ENCODE measurements at regions not wholly inside any gene's neighbourhood (a gene's known extent, or its start where the extent isn't known, plus 50 kb on each side); places are given as distances from the start of the nearest gene placed in this dataset.
A peak's percentile ranks its signal among the peaks of the same experiment; 100 is the strongest.

DNA sequence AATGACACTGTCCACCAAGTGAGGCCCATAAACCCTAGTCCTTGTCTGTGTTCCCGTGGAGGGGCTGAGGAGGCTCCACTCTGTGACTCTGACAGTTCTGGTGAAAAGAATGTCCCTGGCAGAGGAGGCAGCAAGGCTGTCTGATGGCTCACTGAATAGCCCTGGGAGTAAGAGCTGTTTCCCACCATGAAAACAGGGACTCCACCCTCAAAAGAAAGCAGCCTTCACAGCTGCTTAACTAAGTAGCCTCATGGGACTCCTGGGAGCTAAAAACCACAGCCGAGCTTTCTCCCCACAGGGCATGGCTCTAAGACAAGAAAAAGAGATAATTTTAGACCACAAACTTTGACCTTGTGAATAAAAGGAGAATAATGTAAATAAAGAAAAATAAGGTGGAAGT, 135.1 kb upstream of the FRY start:
- DNase-seq (ENCODE audit: low read depth), result no peak

DNA sequence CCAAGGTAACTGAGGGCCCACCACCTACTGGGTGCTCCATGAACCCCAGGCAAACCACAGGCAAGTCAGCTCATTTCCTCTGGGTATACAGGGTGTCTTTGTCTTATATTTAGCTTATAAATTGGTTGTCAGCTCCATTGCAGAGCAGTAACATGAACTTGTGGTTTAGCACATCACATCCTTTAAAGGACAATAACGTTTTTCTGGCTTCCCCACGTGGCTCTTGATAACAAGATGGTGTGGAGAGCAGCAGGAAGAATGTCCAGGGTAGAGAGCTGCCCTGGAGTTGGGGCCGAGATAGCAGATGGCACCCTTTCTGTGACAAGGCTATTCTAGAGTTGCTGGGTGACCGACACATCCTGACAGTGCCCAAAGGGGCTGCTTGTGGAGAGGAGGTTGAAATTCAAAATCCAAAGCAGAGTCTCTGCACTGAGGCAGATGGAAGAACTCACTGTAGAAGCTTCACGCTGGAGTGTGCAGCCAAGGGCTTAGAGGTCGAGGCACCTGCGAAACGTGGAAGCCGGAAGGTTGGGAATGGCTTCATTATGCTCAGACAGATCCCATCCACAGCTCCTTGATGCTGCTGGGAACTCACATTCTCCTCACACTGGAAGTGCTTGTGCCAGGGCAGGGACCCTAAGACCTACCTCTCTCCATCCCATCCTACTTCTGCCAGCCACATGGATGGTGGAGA, 133.0 kb upstream of the FRY start:
- no peak for DNase-seq (ENCODE audit: low read depth)

GRCh38 chr13:31901985-31902384, 129.6 kb upstream of the FRY start:
- DNase-seq (ENCODE audit: low read depth), result no peak

DNA sequence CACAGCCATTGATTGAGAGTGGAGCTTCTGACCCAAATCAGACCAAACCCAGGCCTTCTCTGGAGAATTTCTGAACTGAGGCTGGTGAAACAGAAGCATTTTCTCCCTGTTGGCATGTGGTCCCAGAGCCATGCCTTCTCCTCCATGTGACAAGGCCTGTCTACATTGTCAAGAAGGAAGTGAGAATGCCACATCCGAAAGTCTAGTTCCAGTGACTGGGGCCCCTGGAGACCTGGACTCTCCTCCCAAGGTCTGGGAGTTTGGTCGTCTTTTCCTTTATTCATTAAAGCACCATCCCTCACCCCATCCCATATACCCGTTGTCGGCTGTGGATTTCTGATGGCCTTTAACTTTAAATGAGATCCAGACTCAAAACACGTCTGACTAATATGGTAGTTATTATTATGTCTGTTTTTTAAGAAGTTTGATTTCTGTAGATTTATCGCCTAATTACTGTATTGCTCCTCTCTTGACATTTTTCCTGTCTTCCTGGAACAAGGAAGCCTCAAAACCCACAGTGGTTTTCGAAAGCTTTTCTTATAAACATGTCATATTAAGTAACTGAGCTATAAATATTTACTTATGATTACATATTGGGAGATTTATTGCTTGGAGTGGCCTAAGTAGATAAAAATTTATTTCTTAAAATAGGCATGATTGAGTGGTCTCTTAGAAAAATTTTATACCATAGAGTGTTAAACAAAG, 128.3 kb upstream of the FRY start:
- DNase-seq (ENCODE audit: low read depth), result no peak

- no peak for DNase-seq (ENCODE audit: low read depth)
Observed at GRCh38 chr13:31904941-31905824, 126.4 kb upstream of the FRY start.

DNA sequence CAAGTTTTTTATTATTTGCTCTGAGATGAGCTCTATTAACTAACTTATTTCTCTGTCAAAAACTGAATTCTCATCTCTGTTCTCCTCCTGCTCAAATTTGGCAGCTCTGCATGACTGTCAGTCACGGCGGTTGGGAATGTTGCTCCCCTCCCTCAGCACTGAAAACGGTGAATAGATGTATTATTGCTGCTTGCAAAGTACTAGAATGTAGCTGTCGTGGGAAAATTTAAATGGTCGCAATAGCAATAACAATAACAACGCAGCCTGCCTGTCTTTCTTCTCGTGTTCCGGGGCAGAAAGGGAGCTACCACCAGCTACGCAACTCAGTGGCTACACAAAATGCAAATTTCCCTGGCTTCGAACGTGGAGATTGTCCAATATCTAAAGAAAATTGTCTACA, 125.6 kb upstream of the FRY start:
- no peak for DNase-seq (ENCODE audit: low read depth)

DNA sequence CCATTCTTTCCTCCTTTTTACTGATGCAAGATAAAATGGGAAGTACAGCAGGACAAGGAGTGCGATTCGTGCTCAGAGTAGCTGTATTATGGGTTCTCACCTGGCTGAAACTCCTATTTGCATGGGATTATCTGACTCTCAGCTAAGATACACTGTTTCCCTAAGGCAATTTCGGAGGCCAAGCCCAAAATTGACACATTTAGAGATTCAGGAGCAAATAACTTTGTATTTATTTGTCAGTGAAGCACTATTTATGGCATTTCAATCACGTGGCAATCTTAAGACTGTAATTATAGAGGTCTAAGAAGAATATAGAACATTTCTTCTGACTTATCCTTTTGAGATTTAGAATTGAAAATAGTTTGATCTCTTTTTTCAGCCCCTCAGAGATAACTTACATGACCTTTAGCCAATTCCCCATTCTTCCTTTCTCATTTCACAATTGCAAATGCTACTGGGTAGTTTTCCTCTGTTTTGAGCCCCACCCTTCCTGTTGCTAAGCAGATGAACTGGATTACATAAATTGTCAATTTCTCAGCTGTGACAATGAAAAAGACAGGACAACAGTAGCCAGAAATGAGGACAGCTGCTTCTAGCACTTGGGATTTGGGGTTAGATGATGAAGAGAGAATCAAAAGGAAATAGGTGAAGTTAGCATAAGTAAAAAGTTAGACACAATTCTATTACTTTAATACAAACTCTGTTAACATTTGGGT, 122.7 kb upstream of the FRY start:
- DNase-seq (ENCODE audit: low read depth), result no peak

DNA sequence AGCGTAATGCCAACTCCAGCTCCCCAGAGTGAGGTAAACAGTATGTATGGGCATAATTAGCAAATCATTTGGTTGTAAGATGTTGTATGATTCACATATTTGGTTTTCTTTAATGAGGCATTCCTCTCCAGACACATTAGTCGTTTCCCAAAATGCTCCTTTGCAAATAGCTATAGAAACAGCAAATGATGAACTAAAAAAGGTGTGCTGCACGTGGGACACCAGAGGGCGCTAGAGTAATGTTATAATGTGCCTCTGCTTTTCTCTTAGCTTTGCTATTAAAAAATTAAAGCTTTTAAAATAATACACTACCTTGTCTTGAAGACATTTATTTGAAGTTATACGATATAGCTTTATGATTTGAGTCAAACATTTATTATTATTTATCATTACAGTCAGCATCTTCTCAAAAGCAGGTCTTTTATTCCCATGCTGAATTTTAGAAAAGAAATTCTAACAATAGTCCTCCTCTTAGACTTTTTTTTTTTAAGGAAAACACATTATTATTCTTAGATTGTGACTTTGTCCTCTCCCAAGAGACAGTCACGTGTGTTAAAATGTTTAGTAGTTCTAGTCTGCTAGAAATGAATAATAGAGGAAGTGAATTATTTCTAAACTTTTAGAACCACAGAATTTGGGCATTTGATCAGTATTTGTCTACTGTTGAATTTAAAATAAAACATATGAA, 121.6 kb upstream of the FRY start:
- peak; percentile 32 for DNase-seq (ENCODE audit: low read depth)

GRCh38 chr13:31910633-31911032, 120.9 kb upstream of the FRY start:
- DNase-seq (ENCODE audit: low read depth), result no peak

DNA sequence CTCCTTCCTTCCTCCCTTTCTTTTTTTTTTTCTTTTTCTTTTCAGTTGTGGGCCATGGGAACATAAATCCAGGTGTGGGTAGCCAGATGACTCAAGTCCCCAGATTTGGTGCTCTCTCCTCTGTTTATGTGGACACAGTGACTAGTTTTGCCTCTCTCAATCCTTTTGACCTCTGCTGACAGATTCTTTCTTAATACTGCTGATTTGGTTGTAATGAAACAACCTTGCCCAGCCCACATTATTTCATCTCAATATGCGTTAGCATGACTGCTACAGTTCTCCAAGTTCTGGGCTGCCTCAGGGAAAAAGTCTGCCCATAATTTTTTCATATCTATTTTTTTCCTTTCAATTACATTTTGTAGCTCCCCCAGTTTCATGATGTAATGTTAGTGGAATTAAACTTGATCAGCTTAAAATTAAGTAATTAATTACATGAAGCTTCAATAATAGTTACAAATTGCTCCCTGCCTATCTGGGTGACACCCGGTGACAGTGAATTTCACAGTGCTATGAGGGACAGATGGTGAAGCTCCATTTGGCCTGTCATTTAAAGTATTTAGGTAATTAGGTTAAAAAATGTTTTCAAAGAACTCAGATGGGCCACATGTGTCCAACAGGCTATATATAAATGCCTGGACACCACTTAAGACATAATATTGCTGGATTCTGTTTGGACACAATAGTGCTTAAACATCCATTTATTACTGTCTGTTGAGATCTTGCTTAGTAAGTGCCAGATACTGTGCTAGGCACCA, 118.8 kb upstream of the FRY start:
- DNase-seq (ENCODE audit: low read depth), result no peak

GRCh38 chr13:31913459-31913858, 118.1 kb upstream of the FRY start:
- no peak for DNase-seq (ENCODE audit: low read depth)

GRCh38 chr13:31914843-31915242, 116.7 kb upstream of the FRY start:
- DNase-seq (ENCODE audit: low read depth), result no peak

GRCh38 chr13:31918707-31919106, 112.9 kb upstream of the FRY start:
- DNase-seq (ENCODE audit: low read depth), result no peak

DNA sequence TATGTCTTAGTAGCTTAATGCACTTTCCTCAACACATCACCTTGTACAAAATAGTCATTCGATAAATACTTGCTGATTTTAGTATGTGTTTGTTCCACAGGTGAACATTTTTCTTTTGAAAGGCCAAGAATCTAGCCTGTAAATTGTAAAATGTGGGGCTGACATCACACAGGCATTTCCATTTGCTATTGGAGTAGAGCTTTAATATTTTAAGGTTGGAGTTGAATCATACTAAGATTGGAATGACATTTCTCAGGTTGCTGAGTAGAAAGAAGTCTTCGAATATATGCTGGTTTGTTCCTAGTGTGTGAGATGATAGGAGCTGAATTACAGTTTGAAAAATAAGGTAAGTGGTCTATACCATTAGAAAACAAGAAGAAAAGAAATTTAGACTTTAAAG, 112.3 kb upstream of the FRY start:
- no peak for DNase-seq (ENCODE audit: low read depth)

GRCh38 chr13:31919971-31920726, 111.4 kb upstream of the FRY start:
- DNase-seq (ENCODE audit: low read depth), result no peak

DNA sequence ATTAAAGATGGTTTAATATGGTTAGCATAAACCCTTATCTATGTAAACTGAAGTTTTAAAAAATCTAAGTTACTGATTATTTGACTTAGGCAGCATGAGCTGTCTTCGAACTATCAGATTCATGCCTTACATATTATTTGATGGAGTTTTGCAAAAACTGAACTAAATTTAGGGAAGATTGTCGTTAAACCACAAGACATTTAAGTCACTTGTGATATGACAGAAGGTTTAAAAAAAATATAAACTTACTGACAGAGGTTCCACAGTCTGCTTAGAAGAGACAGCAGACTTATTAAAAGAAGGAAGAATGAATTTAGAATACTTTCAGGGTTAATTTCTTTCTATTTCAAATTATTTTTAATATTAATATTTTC, 110.9 kb upstream of the FRY start:
- DNase-seq (ENCODE audit: low read depth), result no peak

- DNase-seq (ENCODE audit: low read depth), result no peak
Observed at GRCh38 chr13:31922724-31923123, 108.8 kb upstream of the FRY start.

DNA sequence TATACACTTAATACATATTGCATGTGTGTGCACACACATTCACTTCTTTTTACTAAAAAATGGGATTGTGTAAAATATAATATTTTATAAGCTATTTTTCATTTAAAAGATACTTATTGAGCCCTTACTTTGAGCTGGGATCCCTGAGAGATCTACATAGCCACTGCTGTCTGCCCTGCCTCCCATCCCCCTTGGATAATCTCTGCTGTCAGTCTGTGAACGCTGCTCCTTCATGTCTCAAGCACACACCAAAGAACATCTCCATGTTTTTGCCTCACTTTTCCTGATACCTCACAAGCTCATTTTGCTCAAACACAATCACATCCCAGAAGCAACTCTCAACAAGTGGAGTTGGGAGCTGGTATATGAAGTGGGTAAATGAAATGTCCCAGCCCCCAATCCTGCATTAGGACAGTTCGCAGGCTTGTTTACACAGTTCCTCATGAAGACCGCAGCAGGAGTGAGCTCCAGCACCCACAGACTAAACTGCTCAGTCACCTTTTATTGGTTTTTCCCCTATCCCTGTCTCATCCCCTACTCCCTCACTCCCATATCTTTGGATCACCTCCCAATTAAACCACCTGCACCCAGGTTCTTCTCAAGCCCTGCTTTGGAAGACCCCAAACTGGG, 108.3 kb upstream of the FRY start:
- DNase-seq (ENCODE audit: low read depth), result no peak

- DNase-seq (ENCODE audit: low read depth), result no peak
Observed at GRCh38 chr13:31925079-31925478, 106.5 kb upstream of the FRY start.

- no peak for DNase-seq (ENCODE audit: low read depth)
Observed at GRCh38 chr13:31927219-31927653, 104.3 kb upstream of the FRY start.

Data from activated gamma-delta T cell treated with anti-CD3 and anti-CD28 coated beads, Interleukin-2, amount 50 U/mL, for 16 hours (primary cell).